ENCODE measurements at regions not wholly inside any gene's neighbourhood (a gene's known extent, or its start where the extent isn't known, plus 50 kb on each side); places are given as distances from the start of the nearest gene placed in this dataset.

GRCh38 chr3:189118896-189119295, 52.9 kb upstream of the TPRG1 start:
- DNase-seq: no peak

DNA sequence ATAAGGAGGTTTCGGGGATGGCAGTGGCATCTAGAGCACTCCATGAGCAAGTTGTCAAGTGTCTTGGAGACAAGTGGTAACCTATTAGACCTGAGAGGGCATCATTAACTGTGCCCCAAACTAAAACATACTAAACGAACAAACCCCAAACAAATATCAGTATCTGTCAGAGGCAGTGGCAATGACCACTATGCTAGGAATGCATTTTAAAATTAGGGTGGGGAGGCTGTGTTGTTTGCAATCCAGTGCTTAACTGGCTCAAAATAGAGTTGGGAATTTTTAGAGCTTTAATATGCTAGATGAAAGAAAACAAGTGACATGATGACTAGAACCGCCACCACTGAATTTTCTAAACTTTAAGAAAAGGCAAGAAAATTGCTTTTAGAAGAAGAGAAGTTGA, 51.8 kb upstream of the TPRG1 start:
- DNase-seq: no peak

- DNase-seq: no peak
These were observed 50.7 kb upstream of the TPRG1 start for GRCh38 chr3:189121092-189121491.
